ENCODE measurements at regions not wholly inside any gene's neighbourhood (a gene's known extent, or its start where the extent isn't known, plus 50 kb on each side); places are given as distances from the start of the nearest gene placed in this dataset.

DNA sequence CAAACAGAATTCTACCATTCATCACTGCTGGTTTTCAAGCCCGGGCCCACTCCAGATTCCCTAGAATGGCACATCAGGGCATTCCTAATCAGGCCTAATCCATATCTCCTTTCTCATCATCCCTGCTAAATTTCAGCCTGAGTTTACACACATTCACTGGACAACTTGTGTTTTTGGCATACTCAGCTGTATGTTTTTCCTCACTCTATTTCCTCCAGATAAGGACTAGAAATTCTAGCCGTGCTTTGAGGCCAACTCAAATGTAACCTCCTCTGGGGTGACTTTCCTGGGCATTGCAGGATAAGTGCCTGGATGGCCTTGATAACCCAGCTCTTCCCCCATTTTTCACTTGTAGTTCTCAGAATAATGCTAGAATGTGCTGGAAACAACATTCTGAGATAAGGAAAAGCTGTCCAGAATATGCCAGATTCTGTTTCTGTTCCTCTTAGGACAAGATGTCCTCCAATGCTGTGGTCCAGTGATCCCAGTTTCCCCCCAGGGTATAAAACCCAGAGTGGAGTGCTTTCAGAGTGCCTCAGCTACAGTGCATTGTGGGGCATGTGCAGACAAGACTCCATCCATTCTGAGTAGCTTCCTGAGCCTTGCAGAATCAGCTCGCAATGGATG, 66.9 kb upstream of the CLDN10 start:
- no peaks in the 10 kb centered on the region for H3K4me1 ChIP-seq (ENCODE audit: control insufficient read depth in 2 of 3, insufficient read depth in 2 of 3, low read depth in 1 of 3, low read length in 3 of 3)
- no peaks in the 10 kb centered on the region for H3K36me3 ChIP-seq (ENCODE audit: control insufficient read depth in 2 of 3, insufficient read depth in 3 of 3, low read length in 3 of 3)
- TF ChIP-seq, protein P1, sequence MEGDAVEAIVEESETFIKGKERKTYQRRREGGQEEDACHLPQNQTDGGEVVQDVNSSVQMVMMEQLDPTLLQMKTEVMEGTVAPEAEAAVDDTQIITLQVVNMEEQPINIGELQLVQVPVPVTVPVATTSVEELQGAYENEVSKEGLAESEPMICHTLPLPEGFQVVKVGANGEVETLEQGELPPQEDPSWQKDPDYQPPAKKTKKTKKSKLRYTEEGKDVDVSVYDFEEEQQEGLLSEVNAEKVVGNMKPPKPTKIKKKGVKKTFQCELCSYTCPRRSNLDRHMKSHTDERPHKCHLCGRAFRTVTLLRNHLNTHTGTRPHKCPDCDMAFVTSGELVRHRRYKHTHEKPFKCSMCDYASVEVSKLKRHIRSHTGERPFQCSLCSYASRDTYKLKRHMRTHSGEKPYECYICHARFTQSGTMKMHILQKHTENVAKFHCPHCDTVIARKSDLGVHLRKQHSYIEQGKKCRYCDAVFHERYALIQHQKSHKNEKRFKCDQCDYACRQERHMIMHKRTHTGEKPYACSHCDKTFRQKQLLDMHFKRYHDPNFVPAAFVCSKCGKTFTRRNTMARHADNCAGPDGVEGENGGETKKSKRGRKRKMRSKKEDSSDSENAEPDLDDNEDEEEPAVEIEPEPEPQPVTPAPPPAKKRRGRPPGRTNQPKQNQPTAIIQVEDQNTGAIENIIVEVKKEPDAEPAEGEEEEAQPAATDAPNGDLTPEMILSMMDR (IDR thresholded peaks at IDR 0.05; ENCODE audit: borderline replicate concordance, extremely low read depth, insufficient read depth), result no peak
- no peak overlapping the region for H3K9ac ChIP-seq (ENCODE audit: low read length in 3 of 3)
- H3K27me3 ChIP-seq (ENCODE audit: control insufficient read depth, insufficient read depth, low read length), result no peaks in the 10 kb centered on the region
- no peak for FAIRE-seq
- intact Hi-C loops (cut with DNase I), result no loop called here
- no peak overlapping the region for H3K4me3 ChIP-seq (ENCODE audit: low read length in 3 of 3)
- H3K9me3 ChIP-seq (ENCODE audit: control insufficient read depth in 2 of 3, insufficient read depth in 1 of 3, low read length in 3 of 3), result no peaks in the 10 kb centered on the region
- peak overlapping the region in 1 of 2 donors; percentile 40 for H3K27ac ChIP-seq (ENCODE audit: low read depth in 2 of 2, low read length in 2 of 2)
- DNase-seq, result no peak

DNA sequence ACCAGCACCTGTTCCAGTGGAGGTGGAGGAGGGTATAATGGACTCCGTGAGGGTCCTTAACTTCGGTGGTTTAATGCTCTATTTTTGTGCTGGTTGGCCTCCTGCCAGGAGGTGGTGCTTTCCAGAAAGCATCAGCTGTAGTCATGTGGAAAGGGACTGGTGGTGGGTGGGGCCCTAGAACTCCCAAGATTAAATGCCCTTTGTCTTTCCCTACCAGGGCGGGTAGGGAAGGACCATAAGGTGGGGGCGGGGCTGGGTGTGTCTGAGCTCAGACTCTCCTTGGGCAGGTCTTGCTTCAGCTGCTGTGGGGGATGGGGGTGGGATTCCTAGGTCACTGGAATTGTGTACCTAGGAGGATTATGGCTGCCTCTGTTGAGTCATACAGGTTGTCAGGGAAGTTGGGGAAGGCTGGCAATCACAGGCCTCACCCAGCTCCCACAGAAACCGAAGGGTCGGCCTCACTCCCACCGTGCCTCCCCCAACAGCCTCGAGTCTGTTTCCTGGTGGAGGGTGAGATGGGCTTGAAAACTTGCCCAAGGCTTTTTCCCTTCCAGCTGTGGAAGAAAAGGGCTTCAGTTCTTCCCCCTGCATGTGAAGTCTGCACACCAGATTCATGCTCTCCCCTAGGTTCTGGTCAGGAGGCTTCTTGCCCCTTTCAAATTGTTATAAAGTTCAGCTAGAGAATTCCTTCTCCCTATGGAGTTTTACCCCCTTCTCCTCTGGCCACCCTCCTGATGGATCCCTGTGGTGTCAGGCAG, 60.3 kb upstream of the CLDN10 start:
- Histone ChIP-seq H3K9me3 (ENCODE audit: control insufficient read depth in 2 of 3, insufficient read depth in 1 of 3, low read length in 3 of 3) (peaks cover 0 to 4% (median 0%) of the 10 kb centered on the region in 3 donors), H3K27ac (ENCODE audit: low read depth in 2 of 2, low read length in 2 of 2) (no peak overlapping the region), H3K36me3 (ENCODE audit: control insufficient read depth in 2 of 3, insufficient read depth in 3 of 3, low read length in 3 of 3) (no peaks in the 10 kb centered on the region), H3K4me3 (ENCODE audit: low read length in 3 of 3) (no peak overlapping the region), H3K4me1 (ENCODE audit: control insufficient read depth in 2 of 3, insufficient read depth in 2 of 3, low read depth in 1 of 3, low read length in 3 of 3) (no peaks in the 10 kb centered on the region), H3K27me3 (ENCODE audit: control insufficient read depth, insufficient read depth, low read length) (no peaks in the 10 kb centered on the region), H3K9ac (ENCODE audit: low read length in 3 of 3) (no peak overlapping the region)
- intact Hi-C loops (cut with DNase I), result no loop called here
- DNase-seq, result peak in 1 of 5 donors; percentile 82
- TF ChIP-seq, protein P1 (IDR thresholded peaks at IDR 0.05; ENCODE audit: borderline replicate concordance, extremely low read depth, insufficient read depth), result no peak
- FAIRE-seq, result no peak

DNA sequence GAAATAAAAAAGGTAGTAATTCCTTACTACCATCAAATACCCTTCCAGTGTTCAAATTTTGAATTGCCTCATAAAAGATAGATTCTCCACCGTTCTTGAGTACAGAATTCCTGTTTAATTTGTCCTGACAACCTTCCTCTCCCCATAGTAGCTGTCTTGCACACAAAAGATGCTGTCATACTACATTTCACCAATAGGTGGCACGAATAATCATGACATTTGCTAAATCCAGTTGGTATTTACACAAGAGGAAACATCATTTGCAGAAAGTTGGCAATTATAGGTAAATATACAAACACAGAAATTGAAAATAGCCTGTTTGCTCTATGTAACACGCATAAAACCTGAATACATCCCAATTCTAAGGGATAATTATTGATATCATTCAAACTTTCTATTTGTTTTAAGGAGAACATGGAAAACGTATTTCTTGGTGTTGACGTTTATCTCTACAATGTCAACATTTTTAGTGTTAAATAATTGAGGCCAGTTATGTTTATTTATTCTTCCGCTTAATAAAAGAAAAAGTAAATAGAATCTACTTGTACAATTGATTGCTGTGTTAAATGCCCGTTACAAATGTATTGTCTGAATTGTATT, 58.3 kb upstream of the CLDN10 start:
- FAIRE-seq (peak; percentile 85), DNase-seq (peak in 2 of 5 donors; percentile 74 to 77)
- Histone ChIP-seq H3K27ac (ENCODE audit: low read depth in 2 of 2, low read length in 2 of 2) (no peak overlapping the region), H3K9me3 (ENCODE audit: control insufficient read depth in 2 of 3, insufficient read depth in 1 of 3, low read length in 3 of 3) (peaks cover 0 to 4% (median 0%) of the 10 kb centered on the region in 3 donors), H3K9ac (ENCODE audit: low read length in 3 of 3) (no peak overlapping the region), H3K4me1 (ENCODE audit: control insufficient read depth in 2 of 3, insufficient read depth in 2 of 3, low read depth in 1 of 3, low read length in 3 of 3) (no peaks in the 10 kb centered on the region), H3K27me3 (ENCODE audit: control insufficient read depth, insufficient read depth, low read length) (no peaks in the 10 kb centered on the region), H3K36me3 (ENCODE audit: control insufficient read depth in 2 of 3, insufficient read depth in 3 of 3, low read length in 3 of 3) (no peaks in the 10 kb centered on the region), H3K4me3 (ENCODE audit: low read length in 3 of 3) (no peak overlapping the region)
- intact Hi-C loops (cut with DNase I), result no loop called here
- TF ChIP-seq, protein P1 (IDR thresholded peaks at IDR 0.05; ENCODE audit: borderline replicate concordance, extremely low read depth, insufficient read depth), result peak; percentile 58
